Amniotic epithelial cell (primary cell): ENCODE measurements at regions not wholly inside any gene's neighbourhood (a gene's known extent, or its start where the extent isn't known, plus 50 kb on each side); places are given as distances from the start of the nearest gene placed in this dataset.
"Not testable (repeated sequence)": the region's sequence is repeated elsewhere in the genome, so short reads cannot be mapped to it uniquely, and the experiment has no call there.

ENCODE experiments used
- DNase-seq: peaks from one replicate; pipeline ENCODE4 v3.0.0-alpha.2; 2010; ENCODE audit warnings: low read depth

DNA sequence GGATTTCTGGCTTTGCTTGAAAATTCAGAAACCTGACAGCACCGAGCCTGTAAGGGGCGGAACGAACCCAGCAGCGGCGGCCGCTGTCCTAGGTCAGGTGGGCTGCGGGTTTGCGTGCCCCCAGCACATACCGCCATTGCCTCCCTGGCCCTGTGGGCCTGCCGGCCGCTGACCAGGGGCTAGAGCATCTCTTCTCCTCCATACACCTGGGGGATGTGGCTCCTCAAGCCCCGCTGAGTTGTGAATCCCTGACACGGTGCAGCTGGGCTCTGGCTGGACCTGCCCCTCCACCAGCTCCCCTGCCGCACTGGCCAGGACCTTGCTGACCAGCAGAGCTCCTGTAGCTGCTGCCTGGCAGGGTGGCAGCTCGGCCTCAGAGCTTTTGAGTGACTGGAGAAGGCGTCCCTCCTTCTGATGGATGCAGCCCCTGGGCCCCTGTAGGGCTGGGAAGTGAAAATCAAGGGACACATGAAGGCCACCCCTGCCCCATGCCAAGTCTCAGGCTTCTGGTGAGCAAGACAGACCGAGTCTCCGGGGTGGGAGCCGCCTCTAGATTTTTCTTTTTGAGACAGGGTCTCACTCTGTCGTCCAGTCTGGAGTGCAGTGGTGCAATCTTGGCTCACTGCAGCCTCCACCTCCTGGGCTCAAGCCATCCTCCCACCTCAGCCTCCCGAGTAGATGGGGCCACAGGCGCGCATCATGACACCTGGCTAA is 184.9 kb upstream of the SFSWAP start:
- DNase-seq = no peak

DNA sequence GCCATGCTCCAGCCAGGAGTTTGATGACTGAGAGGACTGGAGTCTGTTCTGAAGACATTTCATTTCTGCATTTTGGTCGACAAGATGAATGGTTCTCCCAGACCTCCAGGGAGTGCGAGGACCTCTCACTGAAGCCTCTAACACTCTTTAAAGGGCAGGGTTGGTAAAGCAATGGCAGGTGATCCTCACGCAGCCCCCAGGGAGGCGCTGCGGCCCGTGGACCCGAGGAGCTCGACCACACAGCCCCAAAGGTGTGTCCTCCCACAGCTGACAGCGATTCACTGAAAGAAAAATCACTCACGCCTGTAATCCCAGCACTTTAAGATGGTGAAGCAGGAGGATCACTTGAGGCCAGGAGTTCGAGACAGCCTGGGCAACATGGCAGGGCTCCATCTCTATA is 183.8 kb upstream of the SFSWAP start:
- no peak for DNase-seq

DNA sequence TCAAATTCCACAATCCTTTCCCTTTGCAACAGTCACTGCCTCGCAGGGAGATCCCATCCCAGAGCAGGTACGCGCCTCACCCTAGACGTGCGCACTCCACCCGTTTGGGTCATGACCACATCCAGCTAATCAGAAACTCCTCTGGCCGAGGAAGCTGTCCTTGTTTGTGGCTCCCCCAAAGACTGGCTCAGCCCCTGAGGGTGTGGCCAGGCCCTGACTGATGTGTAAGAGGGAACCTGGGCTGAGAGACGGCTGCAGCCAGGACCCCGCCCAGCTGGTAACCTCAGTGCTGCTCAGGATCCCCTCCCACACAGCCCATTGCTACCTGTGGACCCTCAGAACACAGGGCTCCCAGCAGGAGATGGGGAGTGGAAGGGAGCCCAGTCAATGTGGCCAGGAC is 183.2 kb upstream of the SFSWAP start:
- no peak for DNase-seq

DNA sequence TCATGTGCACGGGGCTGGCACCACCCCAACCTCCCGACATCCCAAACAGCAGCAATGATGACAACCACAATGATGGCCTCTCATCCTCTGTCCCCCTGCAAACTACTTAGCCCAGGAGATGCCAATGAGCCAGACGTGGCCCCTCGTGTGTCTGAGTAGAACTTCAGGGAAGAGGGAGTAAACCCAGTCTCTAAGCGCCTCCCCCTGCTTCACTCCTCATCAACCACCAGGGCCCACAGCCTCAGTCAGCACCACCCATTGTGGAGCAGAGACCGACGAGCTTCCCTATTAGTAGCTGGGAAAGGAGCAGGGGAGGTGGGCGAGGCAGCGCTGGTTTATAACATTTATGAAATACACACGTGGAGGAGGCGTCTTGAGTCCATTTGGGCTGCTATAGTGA is 182.7 kb upstream of the SFSWAP start:
- no peak for DNase-seq

DNA sequence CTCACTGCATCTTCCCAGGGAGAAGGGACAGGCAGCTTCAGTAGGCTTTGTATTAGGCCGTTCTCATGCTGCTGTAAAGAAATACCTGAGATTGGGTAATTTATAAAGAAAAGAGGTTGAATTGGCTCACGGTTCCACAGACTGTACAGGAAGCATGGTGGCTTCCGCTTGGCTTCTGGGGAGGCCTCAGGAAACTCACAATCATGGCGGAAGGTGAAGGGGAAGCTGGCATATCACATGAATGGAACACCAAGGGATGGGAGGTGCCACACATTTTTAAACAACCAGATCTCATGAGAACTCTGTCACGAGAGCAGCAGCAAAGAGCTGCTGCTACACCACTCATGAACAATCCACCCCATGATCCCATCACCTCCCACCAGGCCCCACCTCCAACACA is 182.2 kb upstream of the SFSWAP start:
- no peak for DNase-seq

DNA sequence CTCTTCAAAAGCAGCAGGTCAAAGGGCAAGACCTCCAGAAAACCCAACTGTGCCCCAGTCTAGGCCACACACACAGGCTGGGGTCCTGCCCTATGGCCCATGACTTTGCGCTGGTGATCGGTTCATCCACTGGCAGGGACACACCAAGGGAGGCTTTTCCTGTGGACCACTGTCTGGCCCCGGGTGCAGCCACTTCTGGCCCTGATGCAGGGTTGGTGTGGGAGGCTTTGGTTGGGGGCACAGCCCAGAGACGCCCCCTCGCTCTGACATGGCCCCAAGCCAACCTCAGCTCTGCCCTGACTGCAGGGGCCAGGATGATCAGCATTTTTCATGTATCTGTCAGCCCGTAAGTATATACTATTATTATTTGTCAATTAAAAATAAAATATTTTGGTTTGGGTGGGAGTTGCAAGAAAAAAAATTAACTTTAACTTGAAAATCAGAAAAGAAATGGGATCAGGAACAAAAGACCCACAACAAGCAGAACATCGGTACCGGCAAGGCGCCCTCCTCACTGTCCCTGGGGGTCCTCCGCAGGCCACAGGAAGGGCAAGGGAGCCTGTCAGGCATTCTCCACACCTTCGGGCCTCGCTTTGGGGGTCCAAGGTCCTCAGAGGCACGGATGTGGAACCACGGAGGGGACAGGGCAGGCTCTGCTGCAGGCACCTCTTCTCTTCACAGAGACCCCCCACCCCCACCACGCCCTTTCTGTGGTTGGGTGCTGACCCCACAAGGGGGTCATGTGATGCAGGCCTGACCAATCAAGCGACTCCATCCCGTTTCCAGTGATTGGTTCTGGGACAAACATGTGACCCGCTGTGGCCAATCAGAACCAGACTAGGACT is 181.5 kb upstream of the SFSWAP start:
- no peak for DNase-seq

DNA sequence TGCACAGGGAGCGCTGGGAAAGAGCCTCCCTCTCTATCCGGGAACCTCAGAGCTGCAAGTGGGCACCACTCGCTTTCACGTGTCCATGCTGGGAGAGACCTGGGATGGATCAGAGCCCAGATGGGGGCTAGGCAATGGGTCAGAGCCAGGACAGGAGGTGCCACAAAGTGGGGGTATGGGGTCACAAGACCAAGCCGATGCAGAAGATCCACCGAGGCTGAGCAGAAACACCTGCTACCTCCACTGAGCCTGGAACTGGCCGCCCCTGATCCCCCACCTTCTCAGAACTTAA is 180.9 kb upstream of the SFSWAP start:
- DNase-seq = no peak

DNA sequence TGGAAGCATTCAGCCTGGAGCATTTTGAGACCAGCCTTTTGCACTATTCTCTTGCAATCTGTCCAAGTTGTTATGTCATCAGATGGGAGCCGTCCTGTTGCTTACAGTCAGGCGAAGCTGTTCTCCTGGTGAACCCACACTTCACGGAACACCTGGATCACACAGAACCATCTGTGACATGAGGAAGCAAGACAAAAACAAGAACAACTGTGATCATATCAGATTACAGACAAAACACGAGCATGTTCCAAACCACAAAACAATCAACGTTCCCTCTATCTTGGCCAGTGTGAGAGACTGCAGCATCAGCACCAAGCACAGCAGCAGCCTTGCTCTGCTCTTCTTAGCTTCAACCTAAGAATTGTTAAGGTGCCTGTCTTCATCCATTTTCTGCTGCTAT is 180.5 kb upstream of the SFSWAP start:
- no peak for DNase-seq

DNA sequence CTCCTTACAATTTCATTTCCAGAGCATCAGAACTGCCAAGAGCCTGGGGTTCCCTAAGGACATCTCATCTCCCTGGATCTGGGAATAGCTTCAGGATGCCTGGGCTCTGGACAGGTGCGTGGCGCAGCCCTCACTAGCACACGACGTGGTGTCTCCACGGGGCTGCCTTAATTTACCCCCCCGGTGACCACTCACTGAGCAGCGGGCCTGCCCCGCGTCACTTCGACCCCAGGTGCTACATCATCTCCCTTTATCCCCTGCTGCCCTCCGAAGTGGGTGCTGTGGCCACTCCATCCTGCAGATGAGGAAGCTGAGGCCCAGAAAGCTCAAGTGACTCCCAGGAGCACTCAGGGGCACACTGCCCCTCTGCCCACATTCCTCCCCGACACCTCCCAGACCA is 177.8 kb upstream of the SFSWAP start:
- no peak for DNase-seq

DNA sequence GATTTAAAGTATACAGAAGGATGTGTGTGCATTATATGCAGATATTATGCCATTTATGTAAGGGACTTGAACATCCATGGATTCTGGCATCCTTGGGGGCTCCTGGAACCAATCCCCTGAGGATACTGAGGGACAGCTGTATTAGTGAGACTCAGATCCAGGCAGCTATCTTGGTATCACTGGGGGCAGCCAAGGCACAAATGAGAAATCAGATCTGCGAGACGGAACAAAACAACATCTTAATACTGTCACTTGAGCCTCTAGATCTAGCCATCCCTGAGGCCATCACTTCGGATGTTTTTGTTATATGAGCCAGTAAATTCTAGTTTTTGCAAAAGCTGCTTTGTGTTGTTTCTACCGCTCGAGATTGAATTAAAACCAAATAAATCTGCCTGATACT is 175.1 kb upstream of the SFSWAP start:
- DNase-seq = no peak

DNA sequence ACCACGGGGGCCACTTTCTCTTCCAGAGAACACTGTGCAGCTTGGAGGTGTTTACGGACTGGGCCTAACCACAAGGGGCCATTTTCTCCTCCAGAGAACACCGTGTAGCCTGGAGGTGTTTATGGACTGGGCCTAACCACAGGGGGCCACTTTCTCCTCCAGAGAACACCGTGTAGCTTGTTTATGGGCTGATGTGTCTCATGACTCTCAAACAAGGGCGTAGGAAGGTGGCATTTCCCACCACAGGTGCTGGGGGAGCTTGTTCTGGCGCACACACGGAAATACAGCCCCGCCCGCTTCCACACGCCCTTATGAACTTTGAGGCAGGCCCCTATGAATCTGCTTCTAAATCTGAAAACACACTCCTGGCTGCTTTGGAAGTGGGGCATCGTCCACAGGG is 174.6 kb upstream of the SFSWAP start:
- DNase-seq = no peak

DNA sequence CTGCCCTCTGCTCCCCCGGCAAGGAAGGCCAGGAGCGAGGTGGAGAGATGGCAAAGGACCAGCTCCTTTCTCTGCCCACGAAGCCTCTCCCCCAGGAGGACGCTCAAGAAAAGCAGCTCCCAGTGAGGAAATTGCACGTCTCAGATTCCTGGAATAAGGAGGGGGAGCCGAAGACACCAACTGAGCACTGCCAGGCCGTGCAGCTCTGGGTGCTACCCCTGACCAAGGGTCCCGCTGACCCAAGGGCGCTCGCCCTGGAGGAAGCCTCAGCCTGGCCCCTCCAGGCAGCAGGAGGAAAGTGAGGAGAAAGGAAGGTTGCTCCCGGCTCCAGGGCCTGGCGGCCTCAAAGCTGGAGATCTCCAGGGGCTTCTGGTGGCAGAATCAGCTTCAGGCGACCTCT is 174.1 kb upstream of the SFSWAP start:
- no peak for DNase-seq

DNA sequence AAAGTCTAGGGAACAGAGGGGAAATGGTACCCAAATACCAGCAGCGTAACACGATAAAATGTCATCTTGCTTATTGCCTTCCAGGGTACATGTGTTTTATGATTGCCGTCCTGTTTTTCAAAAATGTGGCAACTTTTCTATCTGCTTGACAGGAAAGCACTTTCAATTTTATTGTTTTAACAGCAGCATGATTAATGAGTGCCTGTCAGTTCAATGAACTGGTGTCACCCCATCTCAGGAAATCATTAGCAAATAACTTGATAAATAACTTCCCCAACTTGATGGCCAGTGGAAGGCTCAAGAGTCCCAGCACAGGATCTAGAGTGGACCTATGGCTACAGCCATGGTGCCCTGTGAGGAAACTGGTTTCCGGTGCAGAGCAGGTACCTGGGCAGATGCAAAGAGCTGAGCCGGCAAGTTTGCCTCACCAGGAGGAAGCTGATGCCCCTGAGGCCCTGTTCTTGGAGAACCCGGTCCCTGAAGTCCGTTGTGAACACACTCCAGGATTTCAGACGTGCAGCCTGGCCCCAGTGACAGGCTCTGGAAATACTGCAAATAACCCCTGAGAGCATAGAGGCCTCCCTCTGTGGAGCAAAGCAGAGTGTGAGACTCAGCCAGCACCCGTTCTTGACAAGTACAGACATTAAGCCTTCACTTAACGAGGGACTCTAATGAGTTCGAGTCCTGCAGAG is 173.5 kb upstream of the SFSWAP start:
- DNase-seq = no peak

DNA sequence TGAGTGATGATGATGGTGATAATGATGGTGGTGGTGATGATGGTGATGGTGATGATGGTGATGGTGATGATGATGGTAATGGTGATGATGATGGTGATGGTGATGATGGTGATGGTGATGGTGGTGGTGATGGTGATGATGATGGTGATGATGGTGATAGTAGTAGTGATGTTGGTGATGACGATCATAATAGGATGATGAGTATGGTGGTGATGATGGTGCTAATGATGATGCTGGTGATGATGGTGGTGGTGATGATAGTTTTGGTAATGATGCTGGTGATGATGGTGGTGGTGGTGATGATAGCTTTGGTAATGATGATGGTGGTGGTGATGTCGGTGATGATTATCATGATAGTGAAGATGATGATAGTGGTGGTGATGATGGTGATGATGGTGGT is 171.5 kb upstream of the SFSWAP start:
- DNase-seq = no peak

DNA sequence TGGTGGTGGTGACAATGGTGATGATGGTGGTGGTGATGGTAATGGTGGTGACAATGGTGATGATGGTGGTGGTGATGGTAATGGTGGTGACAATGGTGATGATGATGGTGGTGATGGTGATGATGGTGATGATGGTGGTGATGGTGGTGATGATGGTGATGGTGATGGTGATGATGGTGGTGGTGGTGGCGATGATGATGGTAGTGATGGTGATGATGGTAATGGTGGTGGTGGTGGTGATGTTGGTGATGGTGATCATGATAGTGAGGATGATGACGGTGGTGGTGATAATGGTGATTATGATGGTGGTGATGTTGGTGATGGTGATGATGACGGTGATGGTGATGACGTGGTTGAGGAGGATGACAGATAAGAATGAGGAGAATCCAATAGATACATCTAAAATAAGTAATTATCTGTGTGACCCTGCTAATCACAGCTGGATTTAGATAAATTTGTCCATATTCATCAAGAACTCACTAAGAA is 170.7 kb upstream of the SFSWAP start:
- no peak for DNase-seq

DNA sequence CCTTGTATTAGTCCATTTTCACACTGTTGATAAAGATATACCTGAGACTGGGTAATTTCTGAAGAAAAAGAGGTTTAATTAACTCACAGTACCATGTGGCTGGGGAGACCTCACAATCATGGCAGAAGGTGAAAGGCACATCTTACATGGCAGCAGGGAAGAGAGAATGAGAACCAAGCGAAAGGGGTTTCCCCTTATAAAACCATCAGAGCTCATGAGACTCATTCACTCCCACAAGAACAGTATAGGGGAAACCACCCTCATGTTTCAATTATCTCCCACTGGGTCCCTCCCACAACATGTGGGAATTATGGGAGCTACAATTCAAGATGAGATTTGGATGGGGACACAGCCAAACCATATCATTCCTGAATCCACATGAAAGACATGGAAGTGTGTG is 169.4 kb upstream of the SFSWAP start:
- not testable (repeated sequence) for DNase-seq

DNA sequence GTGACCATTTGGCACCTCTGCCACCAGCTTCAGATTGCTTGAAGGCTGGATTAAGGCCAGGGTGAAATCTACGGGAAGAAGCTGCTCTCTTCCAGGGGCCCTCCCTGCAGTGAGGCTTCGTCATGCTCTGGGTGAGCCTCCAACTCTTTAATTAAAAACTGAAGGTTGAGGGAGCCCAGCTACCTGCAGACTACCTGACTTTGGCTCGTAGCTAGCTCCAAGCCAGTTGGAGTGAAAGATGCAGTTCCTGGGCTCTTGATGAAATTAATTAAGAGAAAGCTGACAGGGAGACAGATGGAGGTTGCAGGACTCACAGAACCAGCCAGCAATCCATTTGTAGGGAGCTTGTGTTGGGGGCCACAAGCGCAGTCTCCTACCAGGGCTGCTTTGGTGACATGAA is 168.5 kb upstream of the SFSWAP start:
- no peak for DNase-seq

DNA sequence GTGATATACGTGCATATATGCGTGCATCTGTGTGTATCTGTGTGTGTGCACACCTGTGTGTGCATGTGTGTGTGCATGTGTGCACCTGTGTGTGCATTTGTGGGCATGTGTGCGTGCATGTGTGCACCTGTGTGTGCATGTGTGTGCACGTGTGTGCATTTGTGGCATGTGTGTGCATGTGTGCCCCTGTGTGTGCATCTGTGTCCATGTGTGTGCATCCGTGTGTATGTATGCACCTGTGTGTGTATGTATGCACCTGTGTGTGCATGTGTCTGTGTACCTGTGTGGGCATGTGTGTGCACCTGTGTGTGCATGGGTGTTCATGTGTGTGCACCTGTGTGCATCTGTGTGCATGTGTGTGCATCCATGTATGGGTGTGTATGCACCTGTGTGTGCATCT is 167.8 kb upstream of the SFSWAP start:
- DNase-seq = no peak

DNA sequence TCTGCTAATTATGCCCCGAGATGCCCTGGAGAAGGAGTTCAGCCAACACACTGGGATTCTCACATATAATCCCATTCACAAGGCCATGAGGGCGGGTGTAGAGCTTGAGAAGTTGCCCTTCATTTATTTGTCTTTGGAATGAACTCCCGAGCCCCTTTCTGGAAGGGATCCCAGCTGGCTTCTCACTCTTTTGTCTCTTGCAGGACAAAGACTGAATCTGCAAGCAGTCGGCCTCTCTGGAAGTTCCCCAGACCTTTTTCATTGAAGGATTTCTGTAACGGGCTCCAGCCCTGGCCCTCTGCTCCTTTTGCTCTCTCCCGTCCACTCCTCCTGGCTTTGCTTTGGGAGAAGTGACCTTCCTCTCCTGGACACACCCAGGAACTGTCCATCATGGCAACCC is 163.3 kb upstream of the SFSWAP start:
- DNase-seq = no peak

DNA sequence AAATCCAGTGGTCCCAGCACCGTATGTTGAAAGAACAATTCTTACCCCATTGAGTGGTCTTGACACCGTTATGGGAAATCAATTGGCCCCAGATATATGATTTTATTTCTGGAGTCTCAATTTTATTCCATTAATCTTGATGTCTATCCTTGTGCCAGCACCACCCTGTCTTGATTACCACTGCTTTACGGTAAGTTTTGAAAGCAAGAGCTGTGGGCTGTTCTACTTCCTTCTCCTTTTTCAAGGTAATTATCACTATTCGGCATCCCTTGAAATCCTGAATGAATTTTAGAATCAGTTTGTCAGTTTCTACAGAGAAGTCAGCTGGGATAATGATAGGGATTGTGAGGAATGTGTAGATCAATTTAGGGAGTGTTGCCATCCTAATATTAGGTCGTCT is 160.8 kb upstream of the SFSWAP start:
- no peak for DNase-seq

DNA sequence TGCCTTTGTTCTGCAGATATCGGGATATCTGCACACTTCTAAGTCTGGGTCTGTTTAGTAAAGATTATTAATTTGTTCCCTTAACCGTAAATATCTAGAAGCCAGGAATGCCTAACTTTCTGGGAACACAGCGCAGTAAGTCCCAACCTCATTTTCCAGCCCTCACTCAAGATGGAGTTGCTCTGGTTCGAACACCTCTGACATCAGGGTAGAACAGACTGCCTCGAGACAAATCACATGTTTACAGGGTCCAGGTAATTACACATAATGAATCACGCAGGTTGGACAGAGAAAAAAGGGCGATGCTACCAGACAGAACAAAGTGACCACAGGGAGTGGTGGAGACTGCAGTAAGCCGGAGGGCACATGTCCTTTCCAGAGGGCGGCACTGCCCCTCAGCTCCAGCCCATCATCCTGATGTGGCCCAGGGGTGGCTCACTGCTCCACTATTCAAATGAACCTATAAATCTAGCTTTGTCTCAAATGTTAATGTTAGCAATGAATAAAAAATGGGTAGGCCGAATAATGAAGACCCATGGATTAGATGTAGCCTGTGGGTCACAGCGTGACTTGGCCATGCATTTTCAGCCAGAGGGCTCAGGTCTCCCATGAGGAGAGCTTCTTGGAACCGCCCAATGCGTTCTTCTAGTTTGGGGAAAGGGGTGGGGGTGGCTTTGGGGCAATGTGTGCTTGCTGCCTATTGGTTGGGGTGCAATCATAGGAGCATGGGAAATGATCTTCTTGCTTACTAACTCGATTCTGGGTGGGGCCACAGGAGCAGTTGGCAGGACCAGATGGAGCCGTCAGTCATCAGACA is 159.0 kb upstream of the SFSWAP start:
- no peak for DNase-seq

DNA sequence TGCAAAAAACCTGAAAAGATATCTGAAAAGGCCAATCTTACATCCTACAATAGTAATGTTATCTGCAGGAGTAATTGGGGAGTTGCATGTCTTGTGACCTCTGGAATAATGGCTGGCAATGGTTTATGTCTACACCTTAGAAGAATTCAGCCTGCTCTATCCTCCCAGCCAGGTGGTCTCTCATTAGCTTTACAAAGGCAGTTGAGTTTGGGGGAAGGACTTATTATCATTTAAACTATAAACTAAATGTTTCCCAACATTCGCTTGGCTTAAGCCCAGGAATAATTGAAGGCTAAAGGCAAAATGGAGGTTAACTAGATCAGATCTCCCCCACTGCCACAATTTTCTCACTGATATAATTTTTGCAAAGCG is 158.4 kb upstream of the SFSWAP start:
- no peak for DNase-seq
